ENCODE measurements at regions not wholly inside any gene's neighbourhood (a gene's known extent, or its start where the extent isn't known, plus 50 kb on each side); places are given as distances from the start of the nearest gene placed in this dataset.

GRCh38 chr10:31617757-31618156, 298.7 kb downstream of the ZEB1 start:
- no peak overlapping the region for H3K4me3 ChIP-seq (replicated peaks; ENCODE audit: insufficient read depth, low read length)
- DNase-seq (ENCODE audit: low read depth in 1 of 2, low spot score in 1 of 2): no peak
- TF ChIP-seq REST (IDR thresholded peaks at IDR 0.05; ENCODE audit: insufficient replicate concordance, low read depth): no peak
- no peak for TF ChIP-seq SPI1 (IDR thresholded peaks at IDR 0.05; ENCODE audit: borderline replicate concordance, low read depth)
- no peak for TF ChIP-seq GABPA (IDR thresholded peaks at IDR 0.05; ENCODE audit: low read depth)
- no peak for TF ChIP-seq POLR2AphosphoS5 (IDR thresholded peaks at IDR 0.05; ENCODE audit: low read depth)
- TF ChIP-seq, protein P1, sequence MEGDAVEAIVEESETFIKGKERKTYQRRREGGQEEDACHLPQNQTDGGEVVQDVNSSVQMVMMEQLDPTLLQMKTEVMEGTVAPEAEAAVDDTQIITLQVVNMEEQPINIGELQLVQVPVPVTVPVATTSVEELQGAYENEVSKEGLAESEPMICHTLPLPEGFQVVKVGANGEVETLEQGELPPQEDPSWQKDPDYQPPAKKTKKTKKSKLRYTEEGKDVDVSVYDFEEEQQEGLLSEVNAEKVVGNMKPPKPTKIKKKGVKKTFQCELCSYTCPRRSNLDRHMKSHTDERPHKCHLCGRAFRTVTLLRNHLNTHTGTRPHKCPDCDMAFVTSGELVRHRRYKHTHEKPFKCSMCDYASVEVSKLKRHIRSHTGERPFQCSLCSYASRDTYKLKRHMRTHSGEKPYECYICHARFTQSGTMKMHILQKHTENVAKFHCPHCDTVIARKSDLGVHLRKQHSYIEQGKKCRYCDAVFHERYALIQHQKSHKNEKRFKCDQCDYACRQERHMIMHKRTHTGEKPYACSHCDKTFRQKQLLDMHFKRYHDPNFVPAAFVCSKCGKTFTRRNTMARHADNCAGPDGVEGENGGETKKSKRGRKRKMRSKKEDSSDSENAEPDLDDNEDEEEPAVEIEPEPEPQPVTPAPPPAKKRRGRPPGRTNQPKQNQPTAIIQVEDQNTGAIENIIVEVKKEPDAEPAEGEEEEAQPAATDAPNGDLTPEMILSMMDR (IDR thresholded peaks at IDR 0.05; ENCODE audit: insufficient read depth, low read length): no peak
- H3K27ac ChIP-seq (replicated peaks): no peak overlapping the region
- no peaks in the 10 kb centered on the region for H3K27me3 ChIP-seq (ENCODE audit: insufficient read depth, poor library complexity, severe bottlenecking)

- TF ChIP-seq SPI1 (IDR thresholded peaks at IDR 0.05; ENCODE audit: borderline replicate concordance, low read depth): no peak
- TF ChIP-seq, protein P1 (IDR thresholded peaks at IDR 0.05; ENCODE audit: insufficient read depth, low read length): no peak
- TF ChIP-seq POLR2AphosphoS5 (IDR thresholded peaks at IDR 0.05; ENCODE audit: low read depth): no peak
- TF ChIP-seq REST (IDR thresholded peaks at IDR 0.05; ENCODE audit: insufficient replicate concordance, low read depth): no peak
- no peak for TF ChIP-seq GABPA (IDR thresholded peaks at IDR 0.05; ENCODE audit: low read depth)
- Histone ChIP-seq H3K27me3 (ENCODE audit: insufficient read depth, poor library complexity, severe bottlenecking) (no peaks in the 10 kb centered on the region), H3K4me3 (replicated peaks; ENCODE audit: insufficient read depth, low read length) (no peak overlapping the region), H3K27ac (replicated peaks) (no peak overlapping the region)
- DNase-seq (ENCODE audit: low read depth in 1 of 2, low spot score in 1 of 2): no peak
These were observed 298.1 kb downstream of the ZEB1 start for GRCh38 chr10:31617133-31617532.

GRCh38 chr10:31615129-31615528, 296.1 kb downstream of the ZEB1 start:
- Histone ChIP-seq H3K27ac (replicated peaks) (no peak overlapping the region), H3K4me3 (replicated peaks; ENCODE audit: insufficient read depth, low read length) (no peak overlapping the region), H3K27me3 (ENCODE audit: insufficient read depth, poor library complexity, severe bottlenecking) (no peaks in the 10 kb centered on the region)
- no peak for DNase-seq (ENCODE audit: low read depth in 1 of 2, low spot score in 1 of 2)
- no peak for TF ChIP-seq GABPA (IDR thresholded peaks at IDR 0.05; ENCODE audit: low read depth)
- no peak for TF ChIP-seq REST (IDR thresholded peaks at IDR 0.05; ENCODE audit: insufficient replicate concordance, low read depth)
- TF ChIP-seq SPI1 (IDR thresholded peaks at IDR 0.05; ENCODE audit: borderline replicate concordance, low read depth): no peak
- TF ChIP-seq POLR2AphosphoS5 (IDR thresholded peaks at IDR 0.05; ENCODE audit: low read depth): no peak
- TF ChIP-seq, protein P1 (IDR thresholded peaks at IDR 0.05; ENCODE audit: insufficient read depth, low read length): no peak

Measured in HL-60 (cell line).